ENCODE measurements at regions not wholly inside any gene's neighbourhood (a gene's known extent, or its start where the extent isn't known, plus 50 kb on each side); places are given as distances from the start of the nearest gene placed in this dataset.

DNA sequence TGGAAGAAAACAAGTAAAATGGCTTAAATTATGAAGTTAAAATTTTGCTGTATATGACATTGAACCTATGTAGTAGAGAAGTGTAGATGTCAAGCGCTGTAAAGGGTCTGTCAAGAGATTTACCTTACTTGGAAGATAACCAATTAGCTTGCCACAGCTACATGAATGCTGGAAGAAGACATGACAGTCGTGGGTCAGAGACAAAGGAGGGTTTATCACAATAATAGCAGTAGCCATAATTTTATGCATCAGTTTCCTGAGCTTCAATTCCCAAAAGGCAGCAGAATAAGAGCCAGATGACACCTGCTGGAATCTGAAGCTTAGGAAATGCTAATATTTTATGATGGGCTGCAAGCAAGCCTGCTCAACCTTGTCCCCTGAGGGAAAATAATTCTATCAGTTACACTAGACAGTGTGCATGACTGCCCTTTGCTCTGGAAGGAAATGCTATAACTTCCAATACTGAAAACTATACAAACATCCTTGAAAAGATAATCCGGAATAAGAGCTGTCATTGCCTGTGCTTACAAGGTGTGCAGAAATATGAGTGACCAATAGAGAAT lies 292.9 kb downstream of the PRDM5 start:
- H2AFZ ChIP-seq, result no peak overlapping the region
- no peak for DNase-seq
- H3K4me1 ChIP-seq (replicated peaks; ENCODE audit: insufficient read depth), result no peaks in the 10 kb centered on the region
- no peaks in the 10 kb centered on the region for H3K9me3 ChIP-seq (ENCODE audit: insufficient read depth, low read depth)
- no peak overlapping the region for H3K4me3 ChIP-seq
- intact Hi-C loops (cut with micrococcal nuclease; ENCODE audit: unreplicated experiment), result no loop called here
- POLR2A ChIA-PET (ENCODE audit: unreplicated experiment), result no interaction called here
- H3K27me3 ChIP-seq (ENCODE audit: insufficient read depth, low read depth), result no peaks in the 10 kb centered on the region
- no peak overlapping the region for H3K27ac ChIP-seq
- no peak for TF ChIP-seq EZH2 (IDR thresholded peaks at IDR 0.05; ENCODE audit: low read depth)
- H3K4me2 ChIP-seq, result no peak overlapping the region
- no peaks in the 10 kb centered on the region for H3K79me2 ChIP-seq (ENCODE audit: low read depth)
- no peaks in the 10 kb centered on the region for H4K20me1 ChIP-seq (ENCODE audit: insufficient read depth)
- no peaks in the 10 kb centered on the region for H3K36me3 ChIP-seq (ENCODE audit: low read depth)
- BruUV-seq (replicated peaks), result no TSS peak
- H3F3A ChIP-seq (ENCODE audit: insufficient read depth, low read depth), result no peaks in the 10 kb centered on the region
- CTCF ChIA-PET, result no interaction called here
- no peaks in the 10 kb centered on the region for H3K9me2 ChIP-seq (ENCODE audit: insufficient read depth)

DNA sequence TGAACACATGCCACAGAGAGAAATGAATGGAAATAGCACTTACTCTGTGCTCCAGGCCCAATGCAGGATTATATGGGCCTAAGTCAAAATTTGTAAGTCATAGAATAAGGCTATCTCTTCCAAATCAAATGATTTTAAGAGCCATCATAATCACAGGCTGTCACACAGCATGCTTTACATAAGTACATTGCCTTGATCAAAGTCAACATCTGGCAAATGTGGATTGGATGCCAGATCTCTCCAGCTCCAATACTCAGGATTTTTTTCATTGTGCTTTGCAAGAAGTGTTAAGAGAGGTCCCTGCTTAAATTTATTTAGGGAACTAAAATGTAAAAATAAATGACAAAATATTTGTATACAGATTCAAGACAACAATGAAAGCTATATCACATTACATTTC lies 299.9 kb downstream of the PRDM5 start:
- Histone ChIP-seq H3K36me3 (ENCODE audit: low read depth) (no peaks in the 10 kb centered on the region), H3K4me1 (replicated peaks; ENCODE audit: insufficient read depth) (no peaks in the 10 kb centered on the region), H3K79me2 (ENCODE audit: low read depth) (no peaks in the 10 kb centered on the region), H3K4me2 (no peak overlapping the region), H3K27me3 (ENCODE audit: insufficient read depth, low read depth) (no peaks in the 10 kb centered on the region), H2AFZ (no peak overlapping the region), H4K20me1 (ENCODE audit: insufficient read depth) (no peaks in the 10 kb centered on the region), H3F3A (ENCODE audit: insufficient read depth, low read depth) (no peaks in the 10 kb centered on the region), H3K27ac (no peak overlapping the region), H3K9me2 (ENCODE audit: insufficient read depth) (no peaks in the 10 kb centered on the region), H3K9me3 (ENCODE audit: insufficient read depth, low read depth) (no peaks in the 10 kb centered on the region; the same call in 1 of the 2 replicates), H3K4me3 (no peak overlapping the region)
- TF ChIP-seq EZH2 (IDR thresholded peaks at IDR 0.05; ENCODE audit: low read depth) (no peak), CTCF (conservative IDR thresholded peaks at IDR 0.05) (no peak)
- intact Hi-C loops (cut with micrococcal nuclease; ENCODE audit: unreplicated experiment), result no loop called here
- BruUV-seq (replicated peaks), result no TSS peak
- CTCF ChIA-PET, result no interaction called here
- DNase-seq, result no peak
- POLR2A ChIA-PET (ENCODE audit: unreplicated experiment), result no interaction called here

DNA sequence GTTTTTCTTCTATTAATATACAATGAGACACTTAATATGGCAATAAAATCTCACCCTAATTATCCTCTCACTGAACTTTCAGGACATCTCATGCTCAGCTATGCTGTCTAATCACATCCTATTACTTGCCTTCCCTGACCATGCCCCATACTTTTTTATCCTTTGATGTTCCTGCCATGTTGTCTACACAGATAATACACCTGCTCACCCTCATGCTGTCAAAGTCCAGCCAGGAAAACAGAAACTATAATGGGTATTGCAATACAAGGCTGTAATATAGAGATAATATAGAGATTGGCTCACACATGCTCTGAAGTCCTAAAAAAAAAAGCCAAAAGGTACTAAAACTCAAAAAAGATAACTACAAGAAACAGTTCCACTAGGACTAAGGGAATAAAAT lies 305.4 kb downstream of the PRDM5 start:
- H2AFZ ChIP-seq, result no peak overlapping the region
- TF ChIP-seq EZH2 (IDR thresholded peaks at IDR 0.05; ENCODE audit: low read depth) (no peak), CTCF (conservative IDR thresholded peaks at IDR 0.05) (no peak)
- BruUV-seq (replicated peaks), result no TSS peak
- no peak overlapping the region for H3K27ac ChIP-seq
- no peaks in the 10 kb centered on the region; the same call in none of the 2 replicates for H3K9me3 ChIP-seq (ENCODE audit: insufficient read depth, low read depth)
- no peaks in the 10 kb centered on the region for H3K36me3 ChIP-seq (ENCODE audit: low read depth)
- intact Hi-C loops (cut with micrococcal nuclease; ENCODE audit: unreplicated experiment), result no loop called here
- H3K27me3 ChIP-seq (ENCODE audit: insufficient read depth, low read depth), result no peaks in the 10 kb centered on the region
- no peaks in the 10 kb centered on the region for H3K4me1 ChIP-seq (replicated peaks; ENCODE audit: insufficient read depth)
- H3K79me2 ChIP-seq (ENCODE audit: low read depth), result no peaks in the 10 kb centered on the region
- no peak overlapping the region for H3K4me2 ChIP-seq
- no peaks in the 10 kb centered on the region for H3K9me2 ChIP-seq (ENCODE audit: insufficient read depth)
- no peak overlapping the region for H3K4me3 ChIP-seq
- ChIA-PET CTCF (no interaction called here), POLR2A (ENCODE audit: unreplicated experiment) (no interaction called here)
- H4K20me1 ChIP-seq (ENCODE audit: insufficient read depth), result no peaks in the 10 kb centered on the region
- H3F3A ChIP-seq (ENCODE audit: insufficient read depth, low read depth), result no peaks in the 10 kb centered on the region
- no peak for DNase-seq

DNA sequence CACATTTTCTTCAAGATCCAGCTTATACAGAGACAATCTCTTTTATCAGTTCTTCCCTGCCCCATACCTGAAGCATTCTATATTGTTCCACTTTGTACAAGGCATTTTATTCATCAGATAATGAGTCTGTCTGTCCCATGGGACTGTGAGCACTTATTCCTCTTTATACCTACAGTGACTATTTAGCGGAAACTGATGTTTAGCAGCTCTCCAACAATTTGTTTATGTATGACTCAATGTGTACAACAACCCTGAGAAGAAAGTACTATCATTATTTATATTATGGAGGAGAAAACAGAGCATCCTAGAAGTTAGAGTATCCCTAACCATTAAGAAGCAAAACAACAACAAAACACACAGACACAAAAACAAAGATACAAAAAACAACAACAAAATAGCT lies 306.5 kb downstream of the PRDM5 start:
- Histone ChIP-seq H4K20me1 (ENCODE audit: insufficient read depth) (no peaks in the 10 kb centered on the region), H3F3A (ENCODE audit: insufficient read depth, low read depth) (no peaks in the 10 kb centered on the region), H2AFZ (no peak overlapping the region), H3K27ac (no peak overlapping the region), H3K27me3 (ENCODE audit: insufficient read depth, low read depth) (no peaks in the 10 kb centered on the region), H3K36me3 (ENCODE audit: low read depth) (no peaks in the 10 kb centered on the region), H3K9me3 (ENCODE audit: insufficient read depth, low read depth) (no peaks in the 10 kb centered on the region; the same call in none of the 2 replicates), H3K79me2 (ENCODE audit: low read depth) (no peaks in the 10 kb centered on the region), H3K4me3 (no peak overlapping the region), H3K4me1 (replicated peaks; ENCODE audit: insufficient read depth) (no peaks in the 10 kb centered on the region), H3K9me2 (ENCODE audit: insufficient read depth) (no peaks in the 10 kb centered on the region), H3K4me2 (no peak overlapping the region)
- POLR2A ChIA-PET (ENCODE audit: unreplicated experiment), result no interaction called here
- no TSS peak for BruUV-seq (replicated peaks)
- CTCF ChIA-PET, result no interaction called here
- intact Hi-C loops (cut with micrococcal nuclease; ENCODE audit: unreplicated experiment), result no loop called here
- no peak for DNase-seq
- TF ChIP-seq CTCF (conservative IDR thresholded peaks at IDR 0.05), result no peak
- TF ChIP-seq EZH2 (IDR thresholded peaks at IDR 0.05; ENCODE audit: low read depth), result no peak
